ENCODE measurements at regions not wholly inside any gene's neighbourhood (a gene's known extent, or its start where the extent isn't known, plus 50 kb on each side); places are given as distances from the start of the nearest gene placed in this dataset.

DNA sequence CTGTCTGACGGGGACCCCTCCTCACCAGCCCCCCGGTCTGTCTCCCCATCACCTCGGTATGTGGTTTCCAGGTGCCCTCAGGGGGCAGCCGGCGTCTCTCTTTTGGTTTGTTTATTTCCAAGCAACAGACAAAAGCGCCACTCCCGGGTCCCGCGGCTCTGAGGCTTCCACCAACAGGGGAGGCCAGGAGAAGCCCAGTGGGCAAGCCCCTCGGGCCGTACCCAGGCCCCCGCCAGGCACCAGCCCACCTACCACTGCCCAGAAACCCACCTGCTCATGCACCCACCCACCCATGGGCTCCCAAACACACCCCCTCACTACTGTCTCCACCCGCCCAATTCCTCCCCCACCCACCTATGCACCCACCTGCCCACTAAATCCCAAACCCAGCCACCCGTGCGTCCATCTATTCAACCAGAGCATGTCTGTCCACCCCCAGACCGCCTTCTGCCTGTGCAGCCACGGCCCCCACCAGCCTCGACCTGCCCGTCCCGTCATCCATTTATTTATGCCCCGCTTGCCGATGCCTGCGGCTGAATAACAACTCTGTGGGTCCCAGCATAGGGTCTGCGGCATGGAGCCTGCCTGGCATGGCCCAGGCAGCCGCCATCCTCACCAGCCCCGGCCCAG lies 129.8 kb downstream of the FAM53A start:
- TF ChIP-seq, protein P1, sequence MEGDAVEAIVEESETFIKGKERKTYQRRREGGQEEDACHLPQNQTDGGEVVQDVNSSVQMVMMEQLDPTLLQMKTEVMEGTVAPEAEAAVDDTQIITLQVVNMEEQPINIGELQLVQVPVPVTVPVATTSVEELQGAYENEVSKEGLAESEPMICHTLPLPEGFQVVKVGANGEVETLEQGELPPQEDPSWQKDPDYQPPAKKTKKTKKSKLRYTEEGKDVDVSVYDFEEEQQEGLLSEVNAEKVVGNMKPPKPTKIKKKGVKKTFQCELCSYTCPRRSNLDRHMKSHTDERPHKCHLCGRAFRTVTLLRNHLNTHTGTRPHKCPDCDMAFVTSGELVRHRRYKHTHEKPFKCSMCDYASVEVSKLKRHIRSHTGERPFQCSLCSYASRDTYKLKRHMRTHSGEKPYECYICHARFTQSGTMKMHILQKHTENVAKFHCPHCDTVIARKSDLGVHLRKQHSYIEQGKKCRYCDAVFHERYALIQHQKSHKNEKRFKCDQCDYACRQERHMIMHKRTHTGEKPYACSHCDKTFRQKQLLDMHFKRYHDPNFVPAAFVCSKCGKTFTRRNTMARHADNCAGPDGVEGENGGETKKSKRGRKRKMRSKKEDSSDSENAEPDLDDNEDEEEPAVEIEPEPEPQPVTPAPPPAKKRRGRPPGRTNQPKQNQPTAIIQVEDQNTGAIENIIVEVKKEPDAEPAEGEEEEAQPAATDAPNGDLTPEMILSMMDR (conservative IDR thresholded peaks at IDR 0.05; ENCODE audit: low read length), result no peak
- no peak for TF ChIP-seq EZH2phosphoT487 (IDR thresholded peaks at IDR 0.05; ENCODE audit: borderline replicate concordance, low read depth, low read length)

All from OCI-LY7 (cell line).